ENCODE measurements at regions not wholly inside any gene's neighbourhood (a gene's known extent, or its start where the extent isn't known, plus 50 kb on each side); places are given as distances from the start of the nearest gene placed in this dataset.
A peak's percentile ranks its signal among the peaks of the same experiment; 100 is the strongest.

GRCh38 chr20:10985536-10985935 is 311.7 kb upstream of the JAG1 start:
- DNase-seq: no peak
- intact Hi-C loops (cut with DNase I; ENCODE audit: low total_unique reads): no loop called here
- H3K36me3 ChIP-seq: no peaks in the 10 kb centered on the region
- peak overlapping the region; percentile 63 for H3K27ac ChIP-seq
- peaks cover 0 to 63% (median 40%) of the 10 kb centered on the region in 4 donors for H3K4me1 ChIP-seq
- H3K9me3 ChIP-seq: no peaks in the 10 kb centered on the region
- no peak overlapping the region for H3K4me3 ChIP-seq
- H3K27me3 ChIP-seq: no peaks in the 10 kb centered on the region
- TF ChIP-seq CTCF (IDR thresholded peaks at IDR 0.05): no peak

GRCh38 chr20:10986586-10986985 is 312.8 kb upstream of the JAG1 start:
- intact Hi-C loops (cut with DNase I; ENCODE audit: low total_unique reads): no loop called here
- Histone ChIP-seq H3K27me3 (no peaks in the 10 kb centered on the region), H3K4me1 (peaks cover 0 to 53% (median 36%) of the 10 kb centered on the region in 4 donors), H3K27ac (peak overlapping the region; percentile 63), H3K4me3 (no peak overlapping the region), H3K36me3 (no peaks in the 10 kb centered on the region), H3K9me3 (no peaks in the 10 kb centered on the region)
- TF ChIP-seq CTCF (IDR thresholded peaks at IDR 0.05): no peak
- no peak for DNase-seq

GRCh38 chr20:10987651-10988383 is 314.0 kb upstream of the JAG1 start:
- Histone ChIP-seq H3K36me3 (no peaks in the 10 kb centered on the region), H3K9me3 (no peaks in the 10 kb centered on the region), H3K27me3 (no peaks in the 10 kb centered on the region), H3K4me3 (no peak overlapping the region), H3K4me1 (peaks cover 0 to 48% (median 29%) of the 10 kb centered on the region in 4 donors), H3K27ac (no peak overlapping the region)
- TF ChIP-seq CTCF (IDR thresholded peaks at IDR 0.05): no peak
- intact Hi-C loops (cut with DNase I; ENCODE audit: low total_unique reads): no loop called here
- DNase-seq: no peak

GRCh38 chr20:10990625-10991382 is 317.0 kb upstream of the JAG1 start:
- Histone ChIP-seq H3K4me3 (no peak overlapping the region), H3K27ac (no peak overlapping the region), H3K4me1 (peaks cover 0 to 47% (median 14%) of the 10 kb centered on the region in 4 donors), H3K36me3 (no peaks in the 10 kb centered on the region), H3K9me3 (no peaks in the 10 kb centered on the region), H3K27me3 (no peaks in the 10 kb centered on the region)
- TF ChIP-seq CTCF (IDR thresholded peaks at IDR 0.05): no peak
- no peak for DNase-seq
- intact Hi-C loops (cut with DNase I; ENCODE audit: low total_unique reads): no loop called here

GRCh38 chr20:10992731-10993130 is 318.9 kb upstream of the JAG1 start:
- peak overlapping the region; percentile 16 to 22 for H3K27ac ChIP-seq
- intact Hi-C loops (cut with DNase I; ENCODE audit: low total_unique reads): no loop called here
- TF ChIP-seq CTCF (IDR thresholded peaks at IDR 0.05): no peak
- no peak for DNase-seq
- no peaks in the 10 kb centered on the region for H3K36me3 ChIP-seq
- H3K27me3 ChIP-seq: no peaks in the 10 kb centered on the region
- H3K4me3 ChIP-seq: no peak overlapping the region
- no peaks in the 10 kb centered on the region for H3K9me3 ChIP-seq
- peaks cover 0 to 34% (median 7%) of the 10 kb centered on the region in 4 donors for H3K4me1 ChIP-seq

Measured in tibial artery (tissue), 4 donors.